SK-N-MC (cell line): ENCODE measurements at regions not wholly inside any gene's neighbourhood (a gene's known extent, or its start where the extent isn't known, plus 50 kb on each side); places are given as distances from the start of the nearest gene placed in this dataset.

Experiments used
- EZH2 ChIP-seq: fragments of 200-600 bp; sonication (generic); IDR thresholded peaks from one replicate; pipeline ENCODE4 v1.6.1; 2017; ENCODE audit warnings: antibody characterized with exemption
- FOXP2 ChIP-seq: optimal IDR thresholded peaks from 2 replicates; pipeline ENCODE3; 2011; ENCODE audit warnings: mild to moderate bottlenecking, moderate library complexity; ENCODE audit not compliant: insufficient read depth; ENCODE audit errors: extremely low read length, control extremely low read depth
- POLR2AphosphoS5 ChIP-seq: IDR thresholded peaks from 2 replicates; pipeline ENCODE4 v1.6.1; 2012; ENCODE audit warnings: mild to moderate bottlenecking, low read depth, low read length, borderline replicate concordance

- no peak for TF ChIP-seq POLR2AphosphoS5
- TF ChIP-seq EZH2: no peak
- TF ChIP-seq FOXP2: no peak
Measured at GRCh38 chr4:115365185-115365584, 251.8 kb upstream of the NDST4 start.
